Esophagus mucosa (tissue), 1 donor: ENCODE measurements at regions not wholly inside any gene's neighbourhood (a gene's known extent, or its start where the extent isn't known, plus 50 kb on each side); places are given as distances from the start of the nearest gene placed in this dataset.

Experiments
- ATAC-seq: fragments of 200-7000 bp; cut with Tn5 transposase; one replicate; pipeline ENCODE4 v1.9.1; 2020
- donor health status: DM: yes; HTN: yes; CAD: no.

DNA sequence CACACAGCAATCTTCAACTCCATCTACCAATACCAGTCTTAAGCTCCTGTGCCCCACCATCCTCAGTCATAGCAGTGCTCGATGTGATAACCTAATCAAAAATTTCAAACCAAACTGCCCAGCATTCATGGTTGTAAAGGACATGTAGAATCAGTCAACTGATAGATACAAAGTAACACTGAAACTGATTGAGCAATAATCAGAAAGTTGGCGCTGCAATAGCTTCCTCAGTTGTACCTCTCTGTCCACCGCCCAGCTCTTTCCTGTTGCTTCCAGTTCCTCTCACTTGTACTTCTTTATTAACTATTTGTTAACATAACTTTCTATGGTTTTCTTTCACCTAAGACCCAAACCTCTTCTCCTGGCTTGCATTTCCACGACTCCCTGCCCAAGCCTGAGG is 745.7 kb downstream of the PDCD6IP start:
- ATAC-seq: no peak

DNA sequence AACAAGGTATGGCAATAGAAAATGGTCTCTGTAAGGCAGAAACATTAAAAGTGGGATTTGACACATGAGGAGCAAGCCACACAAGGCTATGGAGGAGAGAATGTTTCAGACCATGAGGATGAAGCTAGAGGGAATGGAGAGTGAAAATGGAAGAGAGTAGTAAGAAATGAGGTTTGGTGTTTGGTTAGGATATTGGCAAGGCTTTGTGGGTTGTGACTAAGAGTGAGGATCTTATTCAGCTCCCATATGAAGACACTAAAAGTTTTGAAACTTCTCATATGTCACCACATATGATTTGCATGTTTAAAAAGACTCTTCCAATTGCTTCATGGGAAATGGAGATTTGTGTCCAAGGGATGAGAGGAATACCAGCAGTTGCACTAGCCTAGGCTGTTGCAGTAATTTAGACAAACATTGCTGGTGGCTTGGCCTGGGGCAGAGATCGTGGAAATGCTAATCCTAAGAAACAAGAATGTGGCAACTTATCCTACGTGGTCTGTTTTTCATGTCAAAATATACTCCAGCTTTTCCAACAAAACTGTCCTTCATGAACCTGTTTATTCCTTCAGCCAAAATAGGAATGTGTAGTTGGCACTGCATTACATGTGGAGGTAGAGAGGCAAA is 749.0 kb downstream of the PDCD6IP start:
- ATAC-seq: no peak

DNA sequence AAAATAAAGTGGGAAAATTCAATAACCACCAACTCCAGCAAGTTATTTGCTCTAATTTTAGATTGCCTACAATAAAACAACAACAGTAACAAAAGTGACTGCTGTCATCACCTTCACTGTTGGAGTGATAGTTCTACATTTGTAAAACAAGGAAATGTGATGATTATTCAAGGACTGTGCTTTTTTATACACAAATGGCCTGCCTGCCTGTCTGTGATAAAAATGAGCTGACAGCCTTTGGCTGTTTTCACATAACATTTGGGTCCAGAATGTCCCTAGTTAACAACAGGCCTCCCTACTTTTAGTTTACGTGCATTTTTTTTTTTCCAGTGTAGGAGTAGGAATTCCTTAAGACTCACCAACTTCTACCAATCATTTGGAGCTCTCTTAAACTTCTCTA is 768.8 kb downstream of the PDCD6IP start:
- no peak for ATAC-seq

DNA sequence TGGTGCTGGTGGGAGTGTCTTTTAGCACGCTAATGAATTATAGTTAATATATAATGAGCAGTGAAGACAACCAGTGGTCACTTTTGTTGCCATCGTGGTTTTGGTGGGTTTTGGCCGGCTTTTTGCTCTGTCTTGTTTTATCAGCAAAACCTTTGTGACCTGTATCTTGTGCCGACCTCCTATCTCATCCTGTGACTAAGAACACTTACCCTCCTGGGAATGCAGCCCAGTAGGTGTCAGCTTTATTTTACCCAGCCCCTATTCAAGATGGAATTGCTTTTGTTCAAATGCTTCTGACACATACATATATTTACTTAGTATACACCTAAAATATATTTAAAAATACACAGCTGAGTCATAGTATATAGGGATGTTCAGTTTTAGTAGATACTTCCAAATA is 770.3 kb downstream of the PDCD6IP start:
- no peak for ATAC-seq

DNA sequence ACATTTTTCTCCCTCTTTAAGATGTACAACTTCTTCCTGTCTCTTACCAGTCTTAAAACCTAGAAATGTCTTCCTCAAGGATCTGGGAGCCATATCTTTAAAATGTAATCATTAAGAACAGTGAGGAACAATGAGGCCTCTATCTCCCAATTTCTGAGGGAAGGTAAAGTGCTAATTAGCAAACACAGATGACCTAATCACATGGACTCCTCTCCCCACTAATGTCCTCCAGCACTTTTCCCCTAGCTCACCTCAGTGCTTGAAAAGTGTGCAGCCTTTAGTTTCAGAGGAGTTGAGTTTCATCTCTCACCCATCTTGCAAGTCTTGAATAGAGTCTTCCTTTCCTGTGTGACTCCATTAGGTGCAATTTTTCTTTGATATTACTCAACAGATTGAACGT is 771.0 kb downstream of the PDCD6IP start:
- no peak for ATAC-seq

DNA sequence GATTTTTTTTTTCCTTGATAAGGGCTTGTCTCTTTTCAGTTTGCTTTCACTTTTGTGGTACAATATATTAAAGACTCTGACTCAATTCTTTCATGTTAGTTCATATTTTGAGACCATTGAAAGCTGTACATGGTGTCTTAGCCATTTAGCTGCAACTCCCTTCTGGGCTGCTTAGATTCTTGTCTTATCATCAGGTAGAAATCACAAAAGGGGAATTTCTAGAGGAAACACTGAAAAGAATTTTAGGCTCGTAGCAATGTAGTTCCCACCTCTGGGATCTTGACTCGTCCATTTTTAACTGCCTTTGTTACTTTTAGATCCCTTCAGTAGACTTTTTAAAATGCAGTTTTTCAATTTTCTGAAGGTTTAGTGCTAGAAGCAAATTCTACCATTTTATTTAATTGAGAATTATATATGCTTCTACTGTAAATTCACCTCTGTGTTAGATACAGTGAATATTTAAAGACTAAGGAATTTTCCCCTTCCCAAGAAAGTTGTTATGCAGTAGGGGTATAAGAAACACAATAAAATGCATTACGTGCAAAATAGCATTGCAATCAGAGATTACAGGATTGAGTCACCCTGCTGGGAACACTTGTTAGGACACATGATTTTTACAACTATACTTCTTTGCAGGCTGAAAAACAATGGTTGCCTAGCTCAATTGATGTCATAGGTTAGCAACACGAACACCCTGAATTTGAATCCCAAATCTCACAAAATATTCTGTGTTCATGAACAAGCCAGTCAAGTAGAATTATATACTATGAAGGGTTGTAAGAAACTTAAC is 772.7 kb downstream of the PDCD6IP start:
- ATAC-seq: no peak

DNA sequence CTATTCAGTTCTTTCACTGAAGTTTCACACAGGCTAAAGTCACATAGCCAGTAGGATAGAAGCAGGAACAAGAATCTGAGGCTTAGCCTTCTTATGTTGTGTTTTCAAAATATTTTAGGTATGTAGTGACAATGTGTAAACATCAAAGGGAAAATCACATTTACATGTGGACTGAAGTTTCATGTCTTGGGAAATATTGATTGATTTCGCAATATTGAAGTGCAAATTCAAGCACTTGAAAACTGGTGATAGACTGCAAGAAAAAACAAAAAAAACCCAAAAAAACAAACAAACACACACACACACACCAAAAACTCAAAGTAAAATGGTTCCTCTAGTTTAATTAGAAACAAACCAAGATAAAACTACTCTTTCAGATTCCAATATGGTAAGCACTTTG is 773.3 kb downstream of the PDCD6IP start:
- ATAC-seq: no peak

DNA sequence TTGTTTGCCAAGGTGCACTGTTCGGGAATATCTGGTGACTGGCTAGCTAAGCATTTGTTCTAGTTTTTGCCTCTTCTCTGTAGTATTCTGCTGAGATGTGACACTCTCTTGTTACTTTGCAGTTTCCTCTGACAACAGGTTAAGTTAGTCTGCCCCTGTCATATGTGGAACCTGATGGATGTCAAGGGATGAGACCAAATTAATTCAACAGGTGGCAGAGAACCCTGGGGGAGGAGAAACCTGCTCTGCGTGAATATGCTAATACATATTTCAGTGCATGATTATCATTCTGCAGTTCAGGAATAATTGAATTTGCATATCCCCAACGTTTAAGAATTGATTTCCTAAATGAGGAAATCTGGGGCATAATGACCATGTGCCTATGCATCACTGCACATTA is 777.3 kb downstream of the PDCD6IP start:
- no peak for ATAC-seq

DNA sequence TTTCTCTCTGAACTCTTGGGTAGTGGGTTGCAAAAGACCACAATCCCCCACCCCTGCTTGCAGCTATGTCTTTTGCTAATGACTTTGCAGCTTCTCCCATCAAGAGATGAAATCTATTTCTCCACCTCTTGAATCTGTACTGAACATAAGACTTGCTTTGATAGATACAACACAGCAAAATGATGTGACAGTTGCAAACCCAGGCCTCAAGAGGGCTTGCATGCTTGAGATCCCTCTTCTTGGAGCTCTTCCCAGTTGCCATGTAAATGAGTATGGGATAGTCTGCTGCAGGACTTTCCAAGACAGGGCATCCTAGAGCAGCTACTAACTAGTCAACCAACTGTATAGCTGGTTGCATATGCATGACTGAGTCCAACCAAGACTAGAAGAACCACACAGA is 783.6 kb downstream of the PDCD6IP start:
- no peak for ATAC-seq

DNA sequence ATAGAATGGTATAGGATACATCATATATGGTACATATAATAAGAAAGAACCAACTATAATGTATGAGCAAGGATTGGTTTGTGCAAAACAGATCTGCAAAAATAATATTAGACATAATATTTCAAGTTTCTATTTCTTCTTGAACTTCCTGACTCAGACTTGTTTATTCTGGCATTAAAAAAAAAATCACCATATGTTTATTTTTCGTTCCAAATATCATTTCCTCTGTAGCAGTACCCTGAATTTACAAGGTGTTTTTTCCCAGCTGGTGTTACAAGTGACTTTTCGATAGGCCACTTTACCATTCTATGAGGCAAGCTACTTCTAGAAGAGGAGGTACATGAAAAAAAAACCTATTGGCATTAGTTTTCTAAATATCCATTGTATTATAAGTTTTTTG is 785.0 kb downstream of the PDCD6IP start:
- no peak for ATAC-seq

DNA sequence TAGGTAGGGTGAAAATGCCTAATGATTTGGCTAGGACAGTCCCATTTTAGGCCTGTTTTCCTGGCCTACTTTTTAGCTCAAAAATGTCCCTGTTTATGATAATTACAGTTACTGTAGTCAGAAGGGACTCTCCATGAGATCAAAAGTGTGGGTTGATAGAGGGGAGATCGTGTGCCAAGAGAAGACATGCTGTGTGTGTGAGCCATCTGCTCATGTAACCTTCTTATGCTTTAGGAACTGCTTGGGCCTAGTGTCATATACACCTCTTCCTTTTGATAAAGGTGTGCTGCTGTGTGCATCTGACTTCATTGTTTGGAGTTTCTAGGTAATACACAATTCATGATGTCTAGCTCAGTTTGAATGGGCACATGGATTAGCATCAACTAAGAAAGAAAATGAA is 786.5 kb downstream of the PDCD6IP start:
- ATAC-seq: no peak

GRCh38 chr3:34599595-34599994 is 801.2 kb downstream of the PDCD6IP start:
- no peak for ATAC-seq

DNA sequence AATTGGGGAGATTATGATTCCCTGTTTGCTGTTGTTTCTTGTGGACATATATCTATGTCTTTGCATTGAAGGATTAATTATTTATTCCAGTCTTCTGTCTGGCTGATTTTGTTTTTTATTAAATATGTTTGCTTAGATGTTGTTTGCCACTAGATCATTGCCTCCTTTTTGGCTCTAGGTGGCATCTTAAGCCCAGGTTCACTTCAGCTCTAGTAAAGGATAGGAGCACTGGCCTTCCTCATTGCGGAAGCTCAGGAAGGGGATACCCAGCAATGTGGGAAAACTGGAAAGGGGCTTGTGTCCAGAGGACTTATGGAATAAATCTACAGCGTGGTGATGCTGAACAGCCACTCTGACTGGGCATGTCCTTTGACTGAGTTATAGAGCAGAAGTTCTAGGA is 821.6 kb downstream of the PDCD6IP start:
- no peak for ATAC-seq

DNA sequence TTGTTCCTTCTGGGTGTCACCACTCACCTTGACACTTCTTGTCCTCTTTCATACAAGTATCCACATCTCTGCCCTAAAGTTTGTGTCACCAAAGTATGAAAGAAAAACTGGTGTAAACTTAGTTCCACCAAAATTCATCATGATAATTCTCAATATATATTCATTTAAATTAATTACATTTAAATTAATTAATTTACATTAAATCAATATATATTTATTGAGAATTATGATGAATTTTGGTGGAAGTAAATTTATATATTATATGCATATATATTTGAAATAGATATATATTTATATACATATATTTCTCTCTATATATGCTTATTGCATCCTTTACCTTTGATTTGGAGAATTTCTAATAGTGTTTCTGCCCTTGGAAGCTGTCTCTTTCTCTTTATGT is 828.3 kb downstream of the PDCD6IP start:
- no peak for ATAC-seq

- ATAC-seq: no peak
Observed at GRCh38 chr3:34634939-34635338, 836.5 kb downstream of the PDCD6IP start.

DNA sequence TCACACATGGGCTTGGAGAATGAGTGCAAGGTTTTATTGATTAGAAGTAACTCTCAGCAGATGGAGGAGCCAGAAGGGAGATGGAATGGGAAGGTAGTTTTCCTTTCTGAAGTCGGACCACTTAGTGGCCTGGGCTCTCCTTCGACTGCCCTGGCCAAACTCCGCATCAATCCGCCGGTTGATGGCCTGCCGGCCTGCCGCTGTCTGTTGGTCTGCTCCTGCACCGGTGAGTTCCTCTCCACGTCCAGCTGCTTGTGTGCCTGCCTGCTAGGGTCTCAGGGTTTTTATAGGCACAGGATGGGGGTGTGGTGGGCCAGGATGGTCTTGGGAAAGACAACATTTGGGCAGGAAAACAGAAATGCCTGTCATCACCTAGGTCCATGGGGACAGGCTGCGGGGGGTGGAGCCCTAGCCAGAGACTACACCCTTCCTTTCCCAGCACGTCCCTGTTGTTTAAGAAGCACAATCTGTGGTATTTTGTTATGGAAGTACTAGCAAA is 837.0 kb downstream of the PDCD6IP start:
- no peak for ATAC-seq

DNA sequence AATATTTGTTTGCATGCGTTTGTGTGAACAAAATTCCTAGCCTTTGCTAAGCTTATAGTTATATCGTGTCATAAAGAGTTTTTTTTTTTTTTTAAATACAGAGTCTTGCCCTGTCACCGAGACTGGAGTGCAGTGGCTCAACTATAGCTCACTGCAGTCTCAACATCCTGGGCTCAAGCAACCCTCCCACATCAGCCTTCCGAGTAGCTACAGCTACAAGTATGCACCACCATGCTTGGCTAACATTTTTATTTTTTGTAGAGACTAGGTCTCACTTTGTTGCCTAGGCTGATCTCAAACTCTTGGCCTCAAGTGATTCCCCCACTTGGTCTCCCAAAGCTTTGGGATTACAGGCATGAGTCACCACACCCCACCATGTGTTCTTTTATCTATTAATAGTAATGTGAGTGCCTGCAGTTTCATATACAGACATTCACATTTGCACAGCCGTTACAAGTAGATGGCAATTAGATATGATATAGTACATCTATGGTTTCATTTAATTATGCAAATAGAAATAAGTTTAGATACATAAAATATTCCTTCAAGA is 848.6 kb downstream of the PDCD6IP start:
- ATAC-seq: no peak

- ATAC-seq: no peak
Observed at GRCh38 chr3:34650131-34650530, 851.7 kb downstream of the PDCD6IP start.

GRCh38 chr3:34668915-34669314 is 870.5 kb downstream of the PDCD6IP start:
- ATAC-seq: no peak

GRCh38 chr3:34669490-34669889 is 871.1 kb downstream of the PDCD6IP start:
- ATAC-seq: no peak

- no peak for ATAC-seq
Observed at GRCh38 chr3:34675383-34676120, 877.1 kb downstream of the PDCD6IP start.

DNA sequence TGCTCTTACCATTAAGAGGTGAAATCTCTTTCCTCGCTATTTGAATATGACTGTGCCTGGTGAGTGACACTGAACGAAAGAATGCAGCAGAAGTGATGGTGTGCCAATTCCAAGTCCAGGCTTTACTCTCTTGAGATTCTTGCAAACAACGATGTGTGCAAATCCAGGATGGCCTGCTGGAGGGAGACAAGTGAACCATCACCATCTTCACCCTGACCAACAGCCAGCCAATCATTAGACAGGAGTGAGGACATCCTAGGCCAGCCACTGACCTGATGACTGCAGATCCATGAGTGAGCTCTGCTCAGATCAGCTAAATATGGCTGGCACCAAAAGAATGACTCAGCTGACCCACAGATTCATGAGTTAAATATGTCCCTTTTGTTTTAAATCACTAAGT is 878.0 kb downstream of the PDCD6IP start:
- ATAC-seq: no peak

- no peak for ATAC-seq
Observed at GRCh38 chr3:34678575-34678974, 880.1 kb downstream of the PDCD6IP start.
